ENCODE measurements at regions not wholly inside any gene's neighbourhood (a gene's known extent, or its start where the extent isn't known, plus 50 kb on each side); places are given as distances from the start of the nearest gene placed in this dataset.

DNA sequence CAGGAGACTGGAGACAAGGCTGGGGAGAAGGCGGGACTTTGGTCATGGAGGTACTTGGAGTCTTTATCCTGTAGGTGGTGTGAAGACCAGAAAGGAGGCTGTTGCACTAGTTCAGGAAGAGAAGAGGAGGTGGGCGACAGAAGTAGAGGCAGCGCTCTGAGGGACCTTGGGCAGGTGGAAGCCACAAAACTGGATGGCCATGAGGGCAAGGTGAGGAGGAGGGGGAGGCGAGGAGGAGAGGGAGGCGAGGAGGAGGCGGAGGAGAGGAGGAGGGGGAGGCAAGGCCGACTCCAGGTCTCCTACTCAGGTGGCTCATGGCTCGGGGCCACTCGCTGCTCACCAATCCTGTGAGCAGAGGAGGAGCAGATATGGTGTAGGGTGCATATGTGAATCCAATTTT lies 125.6 kb downstream of the RPLP1 start:
- Histone ChIP-seq H3K4me3 (ENCODE audit: low read depth, low read length) (no peak overlapping the region), H3K36me3 (no peaks in the 10 kb centered on the region), H3K27ac (no peak overlapping the region), H3K27me3 (ENCODE audit: insufficient read depth, low read depth, severe bottlenecking) (no peaks in the 10 kb centered on the region), H3K9me3 (ENCODE audit: severe bottlenecking) (no peaks in the 10 kb centered on the region)
- no peak for DNase-seq
- TF ChIP-seq, protein P1, sequence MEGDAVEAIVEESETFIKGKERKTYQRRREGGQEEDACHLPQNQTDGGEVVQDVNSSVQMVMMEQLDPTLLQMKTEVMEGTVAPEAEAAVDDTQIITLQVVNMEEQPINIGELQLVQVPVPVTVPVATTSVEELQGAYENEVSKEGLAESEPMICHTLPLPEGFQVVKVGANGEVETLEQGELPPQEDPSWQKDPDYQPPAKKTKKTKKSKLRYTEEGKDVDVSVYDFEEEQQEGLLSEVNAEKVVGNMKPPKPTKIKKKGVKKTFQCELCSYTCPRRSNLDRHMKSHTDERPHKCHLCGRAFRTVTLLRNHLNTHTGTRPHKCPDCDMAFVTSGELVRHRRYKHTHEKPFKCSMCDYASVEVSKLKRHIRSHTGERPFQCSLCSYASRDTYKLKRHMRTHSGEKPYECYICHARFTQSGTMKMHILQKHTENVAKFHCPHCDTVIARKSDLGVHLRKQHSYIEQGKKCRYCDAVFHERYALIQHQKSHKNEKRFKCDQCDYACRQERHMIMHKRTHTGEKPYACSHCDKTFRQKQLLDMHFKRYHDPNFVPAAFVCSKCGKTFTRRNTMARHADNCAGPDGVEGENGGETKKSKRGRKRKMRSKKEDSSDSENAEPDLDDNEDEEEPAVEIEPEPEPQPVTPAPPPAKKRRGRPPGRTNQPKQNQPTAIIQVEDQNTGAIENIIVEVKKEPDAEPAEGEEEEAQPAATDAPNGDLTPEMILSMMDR (IDR thresholded peaks at IDR 0.05; ENCODE audit: low read depth, low read length) = no peak

DNA sequence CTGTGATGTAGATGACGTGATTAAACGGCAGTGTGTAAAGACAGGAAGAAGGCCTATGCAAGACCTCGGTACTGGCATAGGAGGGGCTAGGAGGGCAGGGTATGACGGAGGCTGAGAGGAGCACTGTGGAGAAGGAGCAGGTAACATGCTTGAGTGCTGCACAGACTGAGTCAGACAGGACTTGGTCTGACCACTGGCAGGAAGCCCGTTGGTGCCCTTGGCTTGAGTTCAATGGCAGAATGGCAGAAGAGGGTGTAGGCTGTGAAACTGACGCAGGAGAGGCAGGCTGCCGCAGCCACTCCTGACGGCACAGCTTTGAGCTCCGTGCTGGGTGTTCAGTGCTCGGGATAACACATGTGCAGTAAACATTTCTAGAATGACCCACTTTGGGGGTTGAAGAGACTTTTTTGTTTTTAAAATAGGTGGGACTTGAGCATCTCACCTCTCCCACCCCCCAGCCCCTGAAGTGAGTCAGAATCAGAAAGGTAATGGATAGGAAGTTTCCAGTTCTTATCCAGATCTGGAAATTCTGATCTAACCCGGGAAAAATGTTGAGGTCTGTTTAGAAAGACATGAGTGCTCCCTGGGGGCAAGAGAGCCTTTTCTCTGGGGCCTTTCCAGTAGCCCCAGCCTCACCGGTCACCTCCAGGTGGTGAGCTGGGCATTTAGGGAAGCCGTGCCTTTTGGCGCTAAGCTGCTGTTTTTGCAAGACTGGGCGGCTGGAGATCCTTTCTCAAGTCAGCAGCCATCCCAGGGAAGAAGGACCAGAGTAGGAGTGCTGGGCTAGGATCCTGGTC lies 126.4 kb downstream of the RPLP1 start:
- no peak overlapping the region for H3K4me3 ChIP-seq (ENCODE audit: low read depth, low read length)
- TF ChIP-seq, protein P1 (IDR thresholded peaks at IDR 0.05; ENCODE audit: low read depth, low read length) = no peak

DNA sequence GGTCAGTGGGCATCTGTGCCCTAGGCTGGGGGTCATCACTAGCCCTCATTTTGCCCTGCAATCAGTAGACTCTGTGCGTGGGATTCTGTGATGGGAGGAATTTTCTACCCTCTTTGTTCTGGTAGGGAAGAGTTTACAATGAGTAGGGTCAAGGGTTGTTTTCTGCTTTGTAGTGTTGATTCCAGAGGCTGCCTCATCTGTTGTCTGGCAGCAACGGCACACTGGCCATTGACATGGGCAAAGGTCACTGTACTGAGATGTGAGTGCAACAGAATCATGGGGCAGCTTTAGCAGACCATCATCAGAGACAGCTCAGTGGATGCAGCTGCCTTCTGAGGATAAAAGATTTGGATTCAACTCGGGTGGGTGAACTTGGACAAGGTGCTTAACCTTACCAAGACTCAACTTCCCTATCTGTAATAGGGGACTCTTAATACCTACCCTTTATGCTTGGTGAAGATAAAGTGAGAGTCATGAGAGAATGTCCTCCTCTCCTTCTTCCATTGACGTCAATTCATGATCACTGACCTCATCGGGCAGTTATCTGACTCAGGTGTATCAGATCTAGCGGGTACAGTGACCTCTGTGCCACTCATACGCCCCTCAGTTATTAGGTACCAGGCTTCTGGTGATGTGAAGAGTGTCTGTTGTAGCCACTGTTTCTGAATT lies 127.5 kb downstream of the RPLP1 start:
- no peaks in the 10 kb centered on the region for H3K27me3 ChIP-seq (ENCODE audit: insufficient read depth, low read depth, severe bottlenecking)

More for the DNA sequence above, 126.4 kb downstream of the RPLP1 start:
- Histone ChIP-seq H3K36me3 (no peaks in the 10 kb centered on the region), H3K27me3 (ENCODE audit: insufficient read depth, low read depth, severe bottlenecking) (no peaks in the 10 kb centered on the region), H3K9me3 (ENCODE audit: severe bottlenecking) (no peaks in the 10 kb centered on the region), H3K27ac (no peak overlapping the region)
- DNase-seq = no peak

DNA sequence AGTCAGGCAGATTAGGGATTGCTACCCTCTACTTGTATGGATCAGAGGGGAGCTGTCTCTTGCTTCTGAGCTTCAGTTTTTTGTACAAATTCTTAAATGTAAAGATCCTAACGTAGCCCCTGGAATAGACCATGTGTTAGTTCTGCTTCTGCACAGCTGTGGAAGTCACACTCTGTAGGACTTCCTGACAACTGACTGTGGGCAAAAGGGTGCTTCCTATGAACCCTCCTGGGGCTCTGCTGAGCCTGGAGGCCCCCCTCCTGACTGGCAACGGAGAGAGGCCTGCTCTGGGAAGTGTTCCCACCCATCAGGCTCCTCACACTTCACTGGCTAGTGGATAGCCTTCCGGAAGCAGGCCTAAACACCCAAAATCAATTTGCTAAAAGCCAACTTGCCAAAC lies 131.0 kb downstream of the RPLP1 start:
- no peak overlapping the region for H3K27ac ChIP-seq
- H3K9me3 ChIP-seq (ENCODE audit: severe bottlenecking) = no peaks in the 10 kb centered on the region
- no peak for DNase-seq
- H3K27me3 ChIP-seq (ENCODE audit: insufficient read depth, low read depth, severe bottlenecking) = no peaks in the 10 kb centered on the region
- TF ChIP-seq, protein P1 (IDR thresholded peaks at IDR 0.05; ENCODE audit: low read depth, low read length) = no peak
- H3K36me3 ChIP-seq = no peaks in the 10 kb centered on the region
- no peak overlapping the region for H3K4me3 ChIP-seq (ENCODE audit: low read depth, low read length)

More for the DNA sequence above, 127.5 kb downstream of the RPLP1 start:
- H3K27ac ChIP-seq = no peak overlapping the region
- DNase-seq = no peak
- TF ChIP-seq, protein P1 (IDR thresholded peaks at IDR 0.05; ENCODE audit: low read depth, low read length) = no peak
- no peaks in the 10 kb centered on the region for H3K9me3 ChIP-seq (ENCODE audit: severe bottlenecking)
- H3K4me3 ChIP-seq (ENCODE audit: low read depth, low read length) = no peak overlapping the region
- no peaks in the 10 kb centered on the region for H3K36me3 ChIP-seq

DNA sequence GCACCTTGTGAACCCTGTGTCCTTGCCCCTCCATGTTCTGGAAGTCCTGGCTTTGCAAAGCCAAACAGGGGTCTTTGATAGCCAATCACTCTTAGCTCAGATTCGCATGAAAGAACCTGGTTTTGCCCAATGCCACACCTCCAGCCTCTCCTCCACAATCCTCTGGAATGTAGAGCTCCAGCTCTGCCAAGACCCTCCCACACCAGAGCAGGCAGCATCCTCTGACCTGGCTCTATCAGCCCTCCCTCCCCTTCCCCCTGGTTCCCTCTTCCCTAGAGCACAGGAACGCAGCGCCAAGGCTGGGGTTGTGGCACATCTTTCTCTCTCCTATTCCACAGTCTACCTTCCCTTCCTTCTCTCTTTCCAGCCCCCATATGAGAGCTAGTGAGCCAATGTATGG lies 133.3 kb downstream of the RPLP1 start:
- Histone ChIP-seq H3K27me3 (ENCODE audit: insufficient read depth, low read depth, severe bottlenecking) (no peaks in the 10 kb centered on the region), H3K9me3 (ENCODE audit: severe bottlenecking) (no peaks in the 10 kb centered on the region), H3K36me3 (no peaks in the 10 kb centered on the region), H3K4me3 (ENCODE audit: low read depth, low read length) (no peak overlapping the region), H3K27ac (no peak overlapping the region)
- no peak for DNase-seq
- TF ChIP-seq, protein P1 (IDR thresholded peaks at IDR 0.05; ENCODE audit: low read depth, low read length) = no peak

All from WERI-Rb-1 (cell line).